Thyroid gland (tissue), 4 donors: ENCODE measurements at regions not wholly inside any gene's neighbourhood (a gene's known extent, or its start where the extent isn't known, plus 50 kb on each side); places are given as distances from the start of the nearest gene placed in this dataset.

ENCODE experiments used
- POLR2A ChIP-seq, 2 donors: fragments of 450-650 bp; IDR thresholded peaks; one replicate each; pipeline ENCODE4 v1.6.1; 2017; ENCODE audit warnings: antibody characterized with exemption in 2 of 2, mild to moderate bottlenecking in 2 of 2, moderate library complexity in 1 of 2
- TF ChIP-seq, protein P1 (sequence below), 6 experiments: fragments of 200-600 bp in 3 of 6; fragments of 450-650 bp in 3 of 6; sonication (generic) in 3 of 6; IDR thresholded peaks; one replicate each; pipeline ENCODE4 v1.5.1; 2016 to 2019; ENCODE audit warnings: antibody characterized with exemption in 6 of 6, mild to moderate bottlenecking in 2 of 6, inconsistent platforms in 1 of 6, moderate library complexity in 1 of 6

DNA sequence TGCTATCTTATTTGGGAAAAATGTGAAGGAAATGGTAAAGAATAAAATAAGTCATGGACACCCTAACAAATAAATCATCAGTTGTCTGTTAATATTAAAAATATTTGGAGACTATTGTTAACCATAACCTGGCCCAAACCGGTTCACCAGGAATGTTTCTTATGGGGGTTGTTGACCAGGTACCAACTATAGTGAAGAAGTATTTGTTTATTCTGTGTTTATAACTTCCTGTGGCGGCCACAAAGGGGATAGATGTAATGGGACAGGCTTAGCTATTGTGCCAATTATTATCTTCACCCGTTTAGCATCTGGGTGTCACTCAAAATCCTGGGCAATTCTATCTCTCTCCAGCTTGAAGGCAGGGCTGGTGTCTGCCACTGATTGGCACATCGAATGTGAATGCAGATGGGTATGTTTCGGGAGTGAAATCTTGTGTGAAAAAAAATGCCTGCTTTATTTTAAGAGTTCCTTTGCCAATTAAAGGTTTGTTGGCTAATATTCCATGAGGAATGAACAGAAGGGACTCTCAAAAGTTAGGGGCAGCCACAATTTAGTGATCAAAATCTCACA, 500.9 kb downstream of the ARL4A start:
- TF ChIP-seq, protein P1, sequence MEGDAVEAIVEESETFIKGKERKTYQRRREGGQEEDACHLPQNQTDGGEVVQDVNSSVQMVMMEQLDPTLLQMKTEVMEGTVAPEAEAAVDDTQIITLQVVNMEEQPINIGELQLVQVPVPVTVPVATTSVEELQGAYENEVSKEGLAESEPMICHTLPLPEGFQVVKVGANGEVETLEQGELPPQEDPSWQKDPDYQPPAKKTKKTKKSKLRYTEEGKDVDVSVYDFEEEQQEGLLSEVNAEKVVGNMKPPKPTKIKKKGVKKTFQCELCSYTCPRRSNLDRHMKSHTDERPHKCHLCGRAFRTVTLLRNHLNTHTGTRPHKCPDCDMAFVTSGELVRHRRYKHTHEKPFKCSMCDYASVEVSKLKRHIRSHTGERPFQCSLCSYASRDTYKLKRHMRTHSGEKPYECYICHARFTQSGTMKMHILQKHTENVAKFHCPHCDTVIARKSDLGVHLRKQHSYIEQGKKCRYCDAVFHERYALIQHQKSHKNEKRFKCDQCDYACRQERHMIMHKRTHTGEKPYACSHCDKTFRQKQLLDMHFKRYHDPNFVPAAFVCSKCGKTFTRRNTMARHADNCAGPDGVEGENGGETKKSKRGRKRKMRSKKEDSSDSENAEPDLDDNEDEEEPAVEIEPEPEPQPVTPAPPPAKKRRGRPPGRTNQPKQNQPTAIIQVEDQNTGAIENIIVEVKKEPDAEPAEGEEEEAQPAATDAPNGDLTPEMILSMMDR (IDR thresholded peaks at IDR 0.05): no peak
- TF ChIP-seq POLR2A (IDR thresholded peaks at IDR 0.05): no peak
